Rectal smooth muscle tissue (tissue), 1 donor: ENCODE measurements at regions not wholly inside any gene's neighbourhood (a gene's known extent, or its start where the extent isn't known, plus 50 kb on each side); places are given as distances from the start of the nearest gene placed in this dataset.
"Not testable (repeated sequence)": the region's sequence is repeated elsewhere in the genome, so short reads cannot be mapped to it uniquely, and the experiment has no call there.

Source experiments
- H3K27ac ChIP-seq: one replicate; pipeline ENCODE4 v1.7.0; 2013; ENCODE audit warnings: low read depth, low read length, inconsistent platforms
- H3K27me3 ChIP-seq: one replicate; pipeline ENCODE4 v1.7.0; 2013; ENCODE audit warnings: low read length; ENCODE audit not compliant: control insufficient read depth, insufficient read depth
- H3K36me3 ChIP-seq: one replicate; pipeline ENCODE4 v1.7.0; 2013; ENCODE audit warnings: low read length; ENCODE audit not compliant: control insufficient read depth, insufficient read depth
- H3K4me1 ChIP-seq: one replicate; pipeline ENCODE4 v1.7.0; 2013; ENCODE audit warnings: low read length; ENCODE audit not compliant: control insufficient read depth, insufficient read depth
- H3K4me3 ChIP-seq: one replicate; pipeline ENCODE4 v1.7.0; 2013; ENCODE audit warnings: low read length
- H3K9ac ChIP-seq: one replicate; pipeline ENCODE4 v1.7.0; 2013; ENCODE audit warnings: low read length

DNA sequence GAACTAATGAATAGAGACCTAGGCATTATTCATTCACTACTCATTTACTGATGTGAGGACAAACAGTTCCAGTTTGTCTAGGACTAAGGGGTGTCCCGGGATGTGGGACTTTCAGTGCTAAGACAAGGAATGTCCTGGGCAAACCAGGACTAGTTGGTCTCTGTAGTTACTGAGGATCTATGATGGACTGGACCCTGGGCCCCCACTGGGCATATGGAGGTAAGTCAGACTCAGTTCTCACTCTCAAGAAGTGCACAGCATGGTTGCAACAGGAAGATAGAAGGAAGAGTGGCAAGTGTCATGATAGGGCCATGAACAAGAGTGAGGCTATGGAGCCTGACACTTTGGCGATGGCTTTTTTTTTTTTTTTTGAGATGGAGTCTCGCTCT, 128.2 kb downstream of the MYCN start:
- Histone ChIP-seq H3K27ac (no peak overlapping the region), H3K9ac (no peak overlapping the region), H3K27me3 (no peaks in the 10 kb centered on the region), H3K36me3 (no peaks in the 10 kb centered on the region), H3K4me3 (no peak overlapping the region), H3K4me1 (no peaks in the 10 kb centered on the region)

DNA sequence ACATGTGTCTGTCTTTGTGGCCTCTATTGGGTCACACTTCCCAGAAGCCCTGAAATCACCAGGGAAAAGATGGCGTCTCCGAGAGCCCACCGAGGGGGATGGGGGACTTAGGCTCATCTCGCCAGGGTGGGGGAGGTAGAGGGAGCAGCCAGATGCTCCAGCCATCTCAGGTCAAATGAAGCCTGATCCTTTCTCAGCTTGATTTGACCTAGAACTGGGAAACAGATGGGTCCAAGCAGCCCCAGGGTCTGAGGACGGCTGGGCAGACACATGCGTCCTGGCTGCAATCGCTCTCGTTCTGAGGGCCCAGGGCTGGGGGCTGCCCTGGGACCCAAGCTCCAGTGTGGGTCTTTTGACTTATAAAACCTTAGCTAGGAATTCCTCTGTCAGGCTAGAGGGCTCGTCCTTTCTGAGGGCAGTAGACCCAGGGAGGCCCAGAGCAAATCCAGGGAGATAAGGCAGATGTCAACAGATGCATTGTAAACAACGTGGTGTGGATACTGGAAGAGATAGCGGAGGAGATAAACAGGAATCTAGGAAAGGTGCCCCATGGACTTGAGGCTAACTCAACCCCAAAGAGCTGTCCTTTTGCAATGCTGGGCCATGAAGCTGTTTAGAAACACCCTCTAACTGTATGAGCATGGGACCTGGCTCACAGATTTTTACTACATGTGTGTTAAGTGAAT, 127.7 kb downstream of the MYCN start:
- no peak overlapping the region for H3K27ac ChIP-seq
- H3K4me3 ChIP-seq = no peak overlapping the region
- H3K4me1 ChIP-seq = no peaks in the 10 kb centered on the region
- H3K27me3 ChIP-seq = no peaks in the 10 kb centered on the region
- H3K36me3 ChIP-seq = no peaks in the 10 kb centered on the region
- H3K9ac ChIP-seq = no peak overlapping the region

DNA sequence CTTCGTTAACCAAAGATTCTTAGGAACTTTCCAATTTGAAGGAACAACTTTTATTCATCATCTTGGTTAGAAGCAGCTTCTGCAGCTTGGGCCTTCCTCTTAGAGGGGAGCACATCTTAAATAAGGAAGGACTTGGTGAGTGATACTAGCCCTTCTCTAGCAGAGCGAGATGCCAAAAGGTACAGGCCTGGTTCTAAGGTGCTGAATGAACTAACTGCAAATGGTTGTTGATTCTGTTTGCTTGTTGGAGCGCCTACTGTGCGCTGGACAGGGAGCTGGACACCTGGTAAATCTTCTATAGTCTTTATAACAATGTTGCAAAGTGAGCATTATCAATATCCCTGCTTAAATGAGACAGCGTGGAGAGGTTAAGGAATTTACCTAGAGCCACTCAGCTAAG, 127.1 kb downstream of the MYCN start:
- no peaks in the 10 kb centered on the region for H3K36me3 ChIP-seq
- no peak overlapping the region for H3K4me3 ChIP-seq
- no peak overlapping the region for H3K9ac ChIP-seq
- no peaks in the 10 kb centered on the region for H3K4me1 ChIP-seq
- H3K27ac ChIP-seq = no peak overlapping the region
- H3K27me3 ChIP-seq = no peaks in the 10 kb centered on the region

DNA sequence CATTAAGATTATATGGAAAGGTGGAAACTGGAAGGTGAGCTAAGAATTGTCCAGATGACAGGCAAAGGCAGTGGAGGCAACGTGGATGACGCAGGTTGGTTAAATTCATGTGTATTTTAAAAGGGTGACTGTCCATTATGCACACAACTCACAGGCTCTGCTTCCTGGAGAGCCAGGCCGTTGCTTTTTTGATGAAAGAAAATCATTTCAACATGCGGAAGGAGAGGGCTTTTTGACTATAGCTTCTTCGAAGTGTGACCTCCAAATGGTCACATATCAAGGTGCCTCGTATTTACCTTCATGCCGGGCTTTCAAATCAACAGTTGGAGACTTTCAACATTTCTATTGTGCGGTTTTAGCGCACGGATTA, 126.7 kb downstream of the MYCN start:
- Histone ChIP-seq H3K27ac (no peak overlapping the region), H3K27me3 (no peaks in the 10 kb centered on the region), H3K4me3 (no peak overlapping the region), H3K4me1 (no peaks in the 10 kb centered on the region), H3K9ac (no peak overlapping the region), H3K36me3 (no peaks in the 10 kb centered on the region)

- no peak overlapping the region for H3K9ac ChIP-seq
- no peaks in the 10 kb centered on the region for H3K27me3 ChIP-seq
- H3K4me1 ChIP-seq = no peaks in the 10 kb centered on the region
- no peak overlapping the region for H3K27ac ChIP-seq
- H3K4me3 ChIP-seq = no peak overlapping the region
- no peaks in the 10 kb centered on the region for H3K36me3 ChIP-seq
Measured at GRCh38 chr2:16066261-16067036, 126.1 kb downstream of the MYCN start.

DNA sequence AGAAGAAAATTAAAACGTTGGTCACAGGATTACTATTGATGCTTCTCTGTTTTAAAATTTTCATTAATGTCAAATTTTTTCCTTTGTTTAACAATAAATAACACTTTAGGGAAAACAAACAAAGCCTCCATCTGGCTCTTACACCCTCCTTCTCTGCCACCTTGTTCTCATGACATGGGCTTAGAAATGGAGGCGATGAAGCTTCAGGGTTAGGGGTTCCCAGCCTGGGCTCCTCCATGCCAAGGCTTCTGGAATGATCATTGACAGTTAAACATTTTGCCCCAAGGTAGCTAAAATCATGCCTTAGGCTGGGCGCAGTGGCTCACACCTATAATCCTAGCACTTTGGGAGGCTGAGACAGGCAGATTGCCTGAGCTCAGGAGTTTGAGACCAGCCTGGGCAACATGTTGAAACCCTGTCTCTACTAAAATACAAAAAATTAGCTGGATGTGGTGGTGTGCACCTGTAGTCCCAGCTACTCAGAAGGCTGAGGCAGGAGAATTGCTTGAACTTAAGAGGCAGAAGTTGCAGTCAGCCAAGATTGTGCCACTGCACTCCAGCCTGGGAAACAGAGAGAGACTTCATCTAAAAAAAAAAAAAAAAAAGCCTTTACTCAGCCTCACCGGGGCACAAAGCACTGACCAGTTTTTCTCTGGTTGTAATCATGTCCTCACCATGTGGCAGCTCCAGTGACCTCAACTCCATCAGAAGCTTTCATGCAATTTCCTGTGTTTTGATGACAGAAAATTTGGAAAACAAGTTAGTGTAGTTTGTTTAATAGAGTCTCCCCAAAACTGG, 125.1 kb downstream of the MYCN start:
- not testable (repeated sequence) for H3K4me1 ChIP-seq, H3K4me3 ChIP-seq, H3K27me3 ChIP-seq, H3K36me3 ChIP-seq, H3K27ac ChIP-seq, H3K9ac ChIP-seq

GRCh38 chr2:16064745-16065144, 124.4 kb downstream of the MYCN start:
- Histone ChIP-seq H3K36me3 (no peaks in the 10 kb centered on the region), H3K4me1 (no peaks in the 10 kb centered on the region), H3K9ac (no peak overlapping the region), H3K27ac (no peak overlapping the region), H3K4me3 (no peak overlapping the region), H3K27me3 (no peaks in the 10 kb centered on the region)

DNA sequence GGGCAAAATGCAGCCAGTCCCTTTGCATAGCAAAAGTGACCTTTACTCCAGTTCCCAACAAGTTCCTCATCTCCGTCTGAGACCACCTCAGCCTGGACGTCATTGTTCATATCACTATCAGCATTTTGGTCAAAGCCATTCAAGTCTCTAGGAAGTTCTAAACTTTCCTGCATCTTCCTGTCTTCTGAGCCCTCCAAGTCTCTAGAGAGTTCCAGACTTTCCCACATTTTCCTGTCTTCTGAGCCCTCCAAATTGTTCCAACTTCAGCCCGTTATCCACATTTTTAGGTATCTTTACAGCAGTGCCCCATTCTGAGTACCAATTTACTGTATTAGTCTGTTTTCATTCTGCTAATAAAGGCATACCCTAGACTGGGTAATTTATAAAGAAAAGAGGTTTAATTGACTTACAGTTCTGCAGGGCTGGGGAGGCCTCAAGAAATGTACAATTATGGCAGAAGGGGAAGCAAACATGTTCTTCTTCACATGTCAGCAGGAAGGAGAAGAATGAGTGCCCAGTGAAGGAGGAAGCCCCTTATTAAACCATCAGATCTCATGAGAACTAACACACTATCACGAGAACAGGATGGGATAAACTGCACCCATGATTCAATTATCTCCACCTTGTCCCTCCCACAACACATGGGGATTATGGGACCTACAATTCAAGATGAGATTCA, 123.7 kb downstream of the MYCN start:
- H3K27me3 ChIP-seq = no peaks in the 10 kb centered on the region
- H3K4me3 ChIP-seq = no peak overlapping the region
- H3K9ac ChIP-seq = no peak overlapping the region
- H3K27ac ChIP-seq = no peak overlapping the region
- H3K36me3 ChIP-seq = no peaks in the 10 kb centered on the region
- H3K4me1 ChIP-seq = no peaks in the 10 kb centered on the region

DNA sequence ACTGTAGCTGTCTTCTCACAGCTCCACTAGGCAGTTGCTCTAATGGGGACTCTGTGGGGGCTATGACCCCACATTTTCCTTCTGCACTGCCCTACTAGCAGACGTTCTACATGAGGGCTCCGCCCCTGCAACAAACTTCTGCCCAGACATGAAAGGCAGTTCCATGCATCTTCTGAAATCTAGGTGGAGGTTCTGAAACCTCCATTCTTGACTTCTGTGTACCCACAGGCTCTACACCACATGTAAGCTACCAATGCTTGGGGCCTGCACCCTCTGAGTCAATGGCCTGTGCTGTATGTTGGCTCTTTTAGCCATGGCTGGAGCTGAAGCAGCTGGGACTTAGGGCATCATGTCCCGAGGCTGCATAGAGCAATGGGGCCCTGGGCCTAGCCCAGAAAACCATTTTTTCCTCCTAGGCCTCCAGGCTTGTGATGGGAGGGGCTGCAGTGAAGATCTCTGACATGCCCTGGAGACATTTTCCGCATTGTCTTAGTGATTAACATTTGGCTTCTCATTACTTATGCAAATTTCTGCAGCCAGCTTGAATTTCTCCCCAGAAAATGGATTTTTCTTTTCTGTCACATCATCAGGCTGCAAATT, 123.0 kb downstream of the MYCN start:
- Histone ChIP-seq H3K4me1 (no peaks in the 10 kb centered on the region), H3K27ac (no peak overlapping the region), H3K9ac (no peak overlapping the region), H3K27me3 (no peaks in the 10 kb centered on the region), H3K4me3 (no peak overlapping the region), H3K36me3 (no peaks in the 10 kb centered on the region)

GRCh38 chr2:16062471-16063250, 122.3 kb downstream of the MYCN start:
- Histone ChIP-seq H3K27ac (no peak overlapping the region), H3K9ac (no peak overlapping the region), H3K4me1 (no peaks in the 10 kb centered on the region), H3K27me3 (no peaks in the 10 kb centered on the region), H3K36me3 (no peaks in the 10 kb centered on the region), H3K4me3 (no peak overlapping the region)

DNA sequence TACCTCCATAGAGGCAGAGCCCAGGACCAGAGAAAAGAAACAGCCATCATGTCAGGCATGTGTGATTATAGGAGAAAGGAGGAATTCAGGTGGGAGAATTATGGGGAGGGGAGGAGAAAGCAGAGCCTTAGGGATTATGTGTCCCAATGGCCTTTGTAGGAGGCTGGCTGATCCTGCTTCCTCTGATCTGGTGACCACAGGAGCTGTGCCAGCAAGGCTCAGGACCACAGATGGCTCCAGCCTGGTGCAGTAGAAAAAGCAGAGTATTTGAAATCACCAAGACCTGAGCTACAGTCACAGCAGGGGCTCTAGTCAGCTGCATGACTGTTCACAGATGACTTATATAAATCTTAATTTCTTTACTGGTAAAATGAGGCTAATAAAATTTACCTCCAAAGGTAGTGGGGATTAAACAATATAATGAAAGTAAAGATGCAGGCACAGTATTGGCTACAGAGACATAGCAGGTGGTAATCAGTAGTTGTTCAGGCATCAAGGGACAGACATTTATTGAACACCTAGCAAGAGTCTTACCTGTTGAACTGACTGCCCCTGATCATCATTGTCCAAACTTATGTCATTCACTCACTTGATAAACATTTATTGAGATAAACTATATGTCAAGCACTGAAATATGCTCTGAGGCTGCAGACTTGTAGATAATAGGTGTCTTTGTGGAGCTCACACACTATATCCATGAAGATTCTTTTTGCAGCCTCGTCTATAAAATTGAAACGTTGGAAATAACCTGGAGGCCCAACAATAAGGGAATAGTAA, 121.3 kb downstream of the MYCN start:
- Histone ChIP-seq H3K27ac (no peak overlapping the region), H3K4me1 (no peaks in the 10 kb centered on the region), H3K27me3 (no peaks in the 10 kb centered on the region), H3K36me3 (no peaks in the 10 kb centered on the region), H3K9ac (no peak overlapping the region), H3K4me3 (no peak overlapping the region)
